ENCODE measurements at regions not wholly inside any gene's neighbourhood (a gene's known extent, or its start where the extent isn't known, plus 50 kb on each side); places are given as distances from the start of the nearest gene placed in this dataset.

DNA sequence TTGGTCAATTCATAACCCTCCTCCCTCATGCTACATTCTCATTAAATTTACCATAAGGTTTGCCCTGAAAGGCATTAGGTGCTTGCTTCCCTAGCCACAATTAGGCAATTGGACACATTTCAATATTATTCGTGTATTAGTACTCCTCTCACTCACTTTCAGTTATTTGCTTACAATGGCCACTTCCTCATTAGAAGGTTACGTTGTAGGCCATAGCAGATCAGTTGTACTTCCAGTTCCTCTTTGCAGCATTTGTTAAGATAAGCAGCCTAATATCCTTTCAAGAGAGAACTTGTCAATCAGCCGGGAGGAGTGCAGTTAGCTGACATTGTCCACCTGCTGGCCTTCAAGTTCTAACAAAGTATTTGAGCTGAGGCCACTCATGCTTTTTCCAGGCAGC is 1017.2 kb downstream of the PCDH7 start:
- TF ChIP-seq, protein P1, sequence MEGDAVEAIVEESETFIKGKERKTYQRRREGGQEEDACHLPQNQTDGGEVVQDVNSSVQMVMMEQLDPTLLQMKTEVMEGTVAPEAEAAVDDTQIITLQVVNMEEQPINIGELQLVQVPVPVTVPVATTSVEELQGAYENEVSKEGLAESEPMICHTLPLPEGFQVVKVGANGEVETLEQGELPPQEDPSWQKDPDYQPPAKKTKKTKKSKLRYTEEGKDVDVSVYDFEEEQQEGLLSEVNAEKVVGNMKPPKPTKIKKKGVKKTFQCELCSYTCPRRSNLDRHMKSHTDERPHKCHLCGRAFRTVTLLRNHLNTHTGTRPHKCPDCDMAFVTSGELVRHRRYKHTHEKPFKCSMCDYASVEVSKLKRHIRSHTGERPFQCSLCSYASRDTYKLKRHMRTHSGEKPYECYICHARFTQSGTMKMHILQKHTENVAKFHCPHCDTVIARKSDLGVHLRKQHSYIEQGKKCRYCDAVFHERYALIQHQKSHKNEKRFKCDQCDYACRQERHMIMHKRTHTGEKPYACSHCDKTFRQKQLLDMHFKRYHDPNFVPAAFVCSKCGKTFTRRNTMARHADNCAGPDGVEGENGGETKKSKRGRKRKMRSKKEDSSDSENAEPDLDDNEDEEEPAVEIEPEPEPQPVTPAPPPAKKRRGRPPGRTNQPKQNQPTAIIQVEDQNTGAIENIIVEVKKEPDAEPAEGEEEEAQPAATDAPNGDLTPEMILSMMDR (IDR thresholded peaks at IDR 0.05), result no peak
- TF ChIP-seq EP300 (IDR thresholded peaks at IDR 0.05), result no peak

All from stomach (tissue), 4 donors.